Body of pancreas (tissue), 4 donors: ENCODE measurements at regions not wholly inside any gene's neighbourhood (a gene's known extent, or its start where the extent isn't known, plus 50 kb on each side); places are given as distances from the start of the nearest gene placed in this dataset.

Experiments used
- ATAC-seq: fragments of 150-250 bp; one replicate; pipeline ENCODE4 v1.9.1; 2016
- DNase-seq, 4 donors: peaks; one replicate each; pipeline ENCODE4 v3.0.0-alpha.2; 2019
- H3K27ac ChIP-seq, 4 donors: fragments of 200-600 bp; sonication (generic); 1 replicate in 3 of 4; 2 replicates in 1 of 4; pipeline versions ENCODE4 v1.5.1 to v1.6.1; 2016 to 2019; ENCODE audit warnings: mild to moderate bottlenecking in 1 of 4, mixed read lengths in 1 of 4, moderate library complexity in 1 of 4
- H3K27me3 ChIP-seq, 2 donors: fragments of 200-600 bp; sonication (generic); one replicate each; pipeline ENCODE4 v1.6.0; 2016; ENCODE audit warnings: mild to moderate bottlenecking in 1 of 2
- H3K36me3 ChIP-seq, 2 donors: fragments of 200-600 bp; sonication (generic); replicated peaks in 1 of 2; 2 replicates each; pipeline ENCODE4 v1.5.1; 2016; ENCODE audit warnings: low read depth in 2 of 2; ENCODE audit not compliant: insufficient read depth in 1 of 2
- H3K4me1 ChIP-seq: fragments of 200-600 bp; sonication (generic); one replicate; pipeline ENCODE4 v1.6.0; 2016
- H3K4me3 ChIP-seq, 2 donors: fragments of 200-600 bp; sonication (generic); 1 replicate in 1 of 2; 2 replicates in 1 of 2; pipeline ENCODE4 v1.5.1; 2016 to 2019
- H3K9me3 ChIP-seq, 3 donors: fragments of 200-600 bp; sonication (generic); 1 replicate in 2 of 3; 2 replicates in 1 of 3; pipeline ENCODE4 v1.5.1; 2016
- CTCF ChIP-seq, 7 experiments: fragments of 450-650 bp in 4 of 7; fragments of 200-600 bp in 3 of 7; sonication (generic) in 3 of 7; IDR thresholded peaks; one replicate each; pipeline ENCODE4 v1.5.1; 2016 to 2019; ENCODE audit warnings: antibody characterized with exemption in 7 of 7
- POLR2A ChIP-seq, 3 donors: fragments of 450-650 bp; IDR thresholded peaks; one replicate each; pipeline ENCODE4 v1.6.1; 2016; ENCODE audit warnings: antibody characterized with exemption in 3 of 3, mild to moderate bottlenecking in 2 of 3
- WGBS, 2 donors: methylation state at CpG; one replicate each; pipeline ENCODE4 v1.1.5; 2017; 5-methylcytosine and 5-hydroxymethylcytosine counted together
- intact Hi-C: fragments of 100-400 bp; cut with DNase I; formaldehyde crosslinking; loops from one replicate; pipeline ENCODE4 v1.15.1; 2023

- ATAC-seq (no peak), DNase-seq (no peak)
- intact Hi-C loops = no loop called here
- no peaks in the 10 kb centered on the region for H3K9me3 ChIP-seq
- H3K4me3 ChIP-seq = no peak overlapping the region
- H3K27ac ChIP-seq = no peak overlapping the region
- no peaks in the 10 kb centered on the region for H3K27me3 ChIP-seq
- TF ChIP-seq CTCF (IDR thresholded peaks at IDR 0.05) (no peak), POLR2A (IDR thresholded peaks at IDR 0.05) (no peak)
- H3K4me1 ChIP-seq = no peaks in the 10 kb centered on the region
- H3K36me3 ChIP-seq = no peaks in the 10 kb centered on the region
Measured at GRCh38 chr2:155030296-155030695, 331.8 kb downstream of the KCNJ3 start.

- Histone ChIP-seq H3K36me3 (no peaks in the 10 kb centered on the region), H3K9me3 (no peaks in the 10 kb centered on the region), H3K4me3 (no peak overlapping the region), H3K27me3 (no peaks in the 10 kb centered on the region), H3K4me1 (no peaks in the 10 kb centered on the region), H3K27ac (no peak overlapping the region)
- 64 to 66% methylated on average over 1 of the region's 1 CpG for WGBS, 2 donors
- ATAC-seq (no peak), DNase-seq (no peak)
- TF ChIP-seq POLR2A (IDR thresholded peaks at IDR 0.05) (no peak), CTCF (IDR thresholded peaks at IDR 0.05) (no peak)
- intact Hi-C loops = no loop called here
Measured at GRCh38 chr2:155026651-155027174, 328.2 kb downstream of the KCNJ3 start.

- H3K4me1 ChIP-seq = no peaks in the 10 kb centered on the region
- intact Hi-C loops = no loop called here
- no peaks in the 10 kb centered on the region for H3K36me3 ChIP-seq
- H3K4me3 ChIP-seq = no peak overlapping the region
- TF ChIP-seq CTCF (IDR thresholded peaks at IDR 0.05) (no peak), POLR2A (IDR thresholded peaks at IDR 0.05) (no peak)
- 29% methylated on average over 1 of the region's 1 CpG for WGBS, 2 donors
- no peak overlapping the region for H3K27ac ChIP-seq
- H3K27me3 ChIP-seq = no peaks in the 10 kb centered on the region
- DNase-seq (no peak), ATAC-seq (no peak)
- no peaks in the 10 kb centered on the region for H3K9me3 ChIP-seq
Measured at GRCh38 chr2:155023674-155024073, 325.2 kb downstream of the KCNJ3 start.

- Histone ChIP-seq H3K4me1 (no peaks in the 10 kb centered on the region), H3K9me3 (no peaks in the 10 kb centered on the region), H3K27ac (no peak overlapping the region), H3K27me3 (no peaks in the 10 kb centered on the region), H3K4me3 (no peak overlapping the region), H3K36me3 (no peaks in the 10 kb centered on the region)
- no peak for ATAC-seq
- intact Hi-C loops = no loop called here
- TF ChIP-seq POLR2A (IDR thresholded peaks at IDR 0.05) (no peak), CTCF (IDR thresholded peaks at IDR 0.05) (no peak)
- no peak for DNase-seq
Measured at GRCh38 chr2:155022531-155022930, 324.0 kb downstream of the KCNJ3 start.

- Histone ChIP-seq H3K36me3 (no peaks in the 10 kb centered on the region), H3K27me3 (no peaks in the 10 kb centered on the region), H3K9me3 (no peaks in the 10 kb centered on the region), H3K4me1 (no peaks in the 10 kb centered on the region), H3K4me3 (no peak overlapping the region), H3K27ac (no peak overlapping the region)
- TF ChIP-seq CTCF (IDR thresholded peaks at IDR 0.05) (no peak), POLR2A (IDR thresholded peaks at IDR 0.05) (no peak)
- no peak for ATAC-seq
- 76 to 89% methylated on average over 1 of the region's 1 CpG for WGBS, 2 donors
- intact Hi-C loops = no loop called here
- DNase-seq = no peak
Measured at GRCh38 chr2:155021618-155022017, 323.1 kb downstream of the KCNJ3 start.
